ENCODE measurements at regions not wholly inside any gene's neighbourhood (a gene's known extent, or its start where the extent isn't known, plus 50 kb on each side); places are given as distances from the start of the nearest gene placed in this dataset.

- H3K27me3 ChIP-seq (ENCODE audit: insufficient read depth, low read length) = no peaks in the 10 kb centered on the region
- no peaks in the 10 kb centered on the region for H3K36me3 ChIP-seq (ENCODE audit: insufficient read depth, low read length)
- H4K20me1 ChIP-seq (ENCODE audit: insufficient read depth, low read length) = no peaks in the 10 kb centered on the region
- H3K4me3 ChIP-seq (ENCODE audit: low read depth, low read length, poor library complexity, severe bottlenecking) = no peak overlapping the region
- no peaks in the 10 kb centered on the region for H3K9me2 ChIP-seq (ENCODE audit: low read depth, low read length)
- H2AFZ ChIP-seq (ENCODE audit: low read length) = no peak overlapping the region
- peaks cover 50% of the 10 kb centered on the region for H3K4me1 ChIP-seq (ENCODE audit: insufficient read depth, low read length, severe bottlenecking)
- H3K27ac ChIP-seq (ENCODE audit: low read depth, low read length, poor library complexity, severe bottlenecking) = no peak overlapping the region
- H3K9me3 ChIP-seq (ENCODE audit: low read length) = no peaks in the 10 kb centered on the region
- no peak for TF ChIP-seq CTCF (IDR thresholded peaks at IDR 0.05; ENCODE audit: low read length)
- no peak for TF ChIP-seq EZH2 (IDR thresholded peaks at IDR 0.05; ENCODE audit: borderline replicate concordance, low read length)
- no peaks in the 10 kb centered on the region for H3F3A ChIP-seq (ENCODE audit: insufficient read depth, low read length)
- no peak overlapping the region for H3K4me2 ChIP-seq (ENCODE audit: low read length)
- no peak overlapping the region for H3K9ac ChIP-seq (ENCODE audit: low read length)
- no peaks in the 10 kb centered on the region for H3K79me2 ChIP-seq (ENCODE audit: insufficient read depth, low read length)
Observed at GRCh38 chr5:92637960-92638359, 943.1 kb downstream of the NR2F1-AS1 start.

GRCh38 chr5:92637247-92637646, 943.8 kb downstream of the NR2F1-AS1 start:
- H3K27ac ChIP-seq (ENCODE audit: low read depth, low read length, poor library complexity, severe bottlenecking) = no peak overlapping the region
- TF ChIP-seq EZH2 (IDR thresholded peaks at IDR 0.05; ENCODE audit: borderline replicate concordance, low read length) (no peak), CTCF (IDR thresholded peaks at IDR 0.05; ENCODE audit: low read length) (no peak)
- H3K4me1 ChIP-seq (ENCODE audit: insufficient read depth, low read length, severe bottlenecking) = peaks cover 43% of the 10 kb centered on the region

GRCh38 chr5:92635001-92635461, 946.0 kb downstream of the NR2F1-AS1 start:
- H3K79me2 ChIP-seq (ENCODE audit: insufficient read depth, low read length) = no peaks in the 10 kb centered on the region
- H2AFZ ChIP-seq (ENCODE audit: low read length) = no peak overlapping the region
- H3K4me2 ChIP-seq (ENCODE audit: low read length) = no peak overlapping the region
- no peaks in the 10 kb centered on the region for H3K9me3 ChIP-seq (ENCODE audit: low read length)
- H3K9ac ChIP-seq (ENCODE audit: low read length) = no peak overlapping the region
- no peaks in the 10 kb centered on the region for H3F3A ChIP-seq (ENCODE audit: insufficient read depth, low read length)
- no peak overlapping the region for H3K4me3 ChIP-seq (ENCODE audit: low read depth, low read length, poor library complexity, severe bottlenecking)
- no peak overlapping the region for H3K27ac ChIP-seq (ENCODE audit: low read depth, low read length, poor library complexity, severe bottlenecking)
- no peaks in the 10 kb centered on the region for H3K9me2 ChIP-seq (ENCODE audit: low read depth, low read length)
- no peaks in the 10 kb centered on the region for H3K36me3 ChIP-seq (ENCODE audit: insufficient read depth, low read length)
- H4K20me1 ChIP-seq (ENCODE audit: insufficient read depth, low read length) = no peaks in the 10 kb centered on the region
- H3K27me3 ChIP-seq (ENCODE audit: insufficient read depth, low read length) = no peaks in the 10 kb centered on the region
- no peak for TF ChIP-seq EZH2 (IDR thresholded peaks at IDR 0.05; ENCODE audit: borderline replicate concordance, low read length)
- TF ChIP-seq CTCF (IDR thresholded peaks at IDR 0.05; ENCODE audit: low read length) = no peak
- H3K4me1 ChIP-seq (ENCODE audit: insufficient read depth, low read length, severe bottlenecking) = peaks cover 21% of the 10 kb centered on the region

More at GRCh38 chr5:92637247-92637646, 943.8 kb downstream of the NR2F1-AS1 start:
- Histone ChIP-seq H2AFZ (ENCODE audit: low read length) (no peak overlapping the region), H3K4me2 (ENCODE audit: low read length) (no peak overlapping the region), H3K79me2 (ENCODE audit: insufficient read depth, low read length) (no peaks in the 10 kb centered on the region), H3K27me3 (ENCODE audit: insufficient read depth, low read length) (no peaks in the 10 kb centered on the region), H3K9me2 (ENCODE audit: low read depth, low read length) (no peaks in the 10 kb centered on the region), H3K9me3 (ENCODE audit: low read length) (no peaks in the 10 kb centered on the region), H3K36me3 (ENCODE audit: insufficient read depth, low read length) (no peaks in the 10 kb centered on the region), H4K20me1 (ENCODE audit: insufficient read depth, low read length) (no peaks in the 10 kb centered on the region), H3K4me3 (ENCODE audit: low read depth, low read length, poor library complexity, severe bottlenecking) (no peak overlapping the region), H3K9ac (ENCODE audit: low read length) (no peak overlapping the region), H3F3A (ENCODE audit: insufficient read depth, low read length) (no peaks in the 10 kb centered on the region)

All from OCI-LY1 (cell line).